ENCODE measurements at regions not wholly inside any gene's neighbourhood (a gene's known extent, or its start where the extent isn't known, plus 50 kb on each side); places are given as distances from the start of the nearest gene placed in this dataset.
"Not testable (repeated sequence)": the region's sequence is repeated elsewhere in the genome, so short reads cannot be mapped to it uniquely, and the experiment has no call there.

GRCh38 chr7:351256-351655, 61.3 kb downstream of the FOXL3 start:
- DNase-seq (ENCODE audit: insufficient read length, low spot score) (no peak), FAIRE-seq (no peak)
- no peak for TF ChIP-seq POLR2A (IDR thresholded peaks at IDR 0.05; ENCODE audit: low read depth, low read length)

- FAIRE-seq (no peak), DNase-seq (ENCODE audit: insufficient read length, low spot score) (no peak)
- no peak for TF ChIP-seq POLR2A (IDR thresholded peaks at IDR 0.05; ENCODE audit: low read depth, low read length)
Observed at GRCh38 chr7:351681-352480, 61.9 kb downstream of the FOXL3 start.

GRCh38 chr7:353746-354325, 63.9 kb downstream of the FOXL3 start:
- FAIRE-seq, result no peak
- DNase-seq (ENCODE audit: insufficient read length, low spot score), result peak; percentile 74
- 0 out of 2 replicates have a peak, but pooled peaks have one; percentile 11 for TF ChIP-seq POLR2A (IDR thresholded peaks at IDR 0.05; ENCODE audit: low read depth, low read length)

DNA sequence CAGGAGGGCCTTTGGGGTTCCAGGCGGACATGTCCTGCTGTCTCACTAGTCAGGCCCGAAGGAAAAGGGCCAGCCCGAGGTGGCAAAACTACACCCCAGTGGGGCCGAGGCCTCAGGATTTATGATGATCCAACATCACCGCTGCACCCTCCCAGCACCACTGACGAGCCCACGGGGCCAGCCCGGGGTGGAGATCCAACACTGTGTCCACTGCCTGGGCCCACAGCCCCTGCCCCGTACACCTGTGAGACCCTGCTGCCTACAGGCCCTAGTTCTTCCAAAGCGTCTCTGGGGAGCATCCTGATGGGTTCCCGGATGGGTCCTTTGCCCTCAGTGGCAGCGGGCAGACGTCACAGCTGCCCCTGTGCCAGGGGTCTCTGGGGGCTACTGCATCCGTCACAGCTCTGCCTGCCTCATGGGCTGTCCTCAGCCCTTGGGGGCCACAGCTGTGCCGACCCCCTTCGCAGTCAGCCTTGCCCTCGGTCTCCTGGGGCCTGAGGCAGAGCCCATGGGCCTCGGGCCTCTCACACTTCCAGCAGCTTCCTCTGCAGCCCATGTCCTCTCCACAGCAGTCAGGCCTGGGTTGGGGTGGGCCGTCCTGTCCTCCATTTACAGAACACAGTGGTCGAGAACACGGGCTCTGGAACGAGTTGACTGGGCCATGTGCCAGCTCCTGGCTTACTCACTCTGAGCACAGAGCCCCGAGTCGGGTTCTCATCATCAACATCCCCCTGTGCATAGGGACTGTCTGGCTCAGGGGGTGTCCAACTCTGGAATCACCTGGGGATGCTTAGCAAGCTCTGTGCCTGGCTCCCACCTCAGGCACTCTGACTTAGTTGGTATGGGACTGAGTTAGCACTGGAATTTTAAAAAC, 64.9 kb downstream of the FOXL3 start:
- TF ChIP-seq POLR2A (IDR thresholded peaks at IDR 0.05; ENCODE audit: low read depth, low read length), result no peak
- no peak for DNase-seq (ENCODE audit: insufficient read length, low spot score)
- no peak for FAIRE-seq

DNA sequence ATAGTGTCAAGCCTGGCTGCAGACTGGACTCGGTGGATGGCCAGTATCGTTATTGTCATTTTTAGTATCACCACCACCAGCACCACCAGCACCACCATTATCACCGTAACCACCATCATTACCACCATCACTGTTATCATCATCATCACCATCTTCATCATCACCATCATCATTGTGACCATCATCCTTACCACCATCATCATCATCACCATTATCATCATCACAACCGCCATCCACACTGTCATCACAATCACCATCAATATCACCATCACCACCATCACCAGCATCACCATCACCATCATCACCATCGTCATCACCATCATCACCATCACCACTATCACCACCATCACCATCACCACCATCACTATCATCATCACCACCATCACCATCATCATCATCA, 65.6 kb downstream of the FOXL3 start:
- TF ChIP-seq POLR2A (IDR thresholded peaks at IDR 0.05; ENCODE audit: low read depth, low read length), result no peak
- DNase-seq (ENCODE audit: insufficient read length, low spot score) (no peak), FAIRE-seq (no peak)

- FAIRE-seq (no peak), DNase-seq (ENCODE audit: insufficient read length, low spot score) (no peak)
- no peak for TF ChIP-seq POLR2A (IDR thresholded peaks at IDR 0.05; ENCODE audit: low read depth, low read length)
Observed at GRCh38 chr7:356087-356486, 66.1 kb downstream of the FOXL3 start.

GRCh38 chr7:356691-357462, 66.9 kb downstream of the FOXL3 start:
- no peak for TF ChIP-seq POLR2A (IDR thresholded peaks at IDR 0.05; ENCODE audit: low read depth, low read length)
- FAIRE-seq (no peak), DNase-seq (ENCODE audit: insufficient read length, low spot score) (no peak)

GRCh38 chr7:357531-358209, 67.7 kb downstream of the FOXL3 start:
- TF ChIP-seq POLR2A (IDR thresholded peaks at IDR 0.05; ENCODE audit: low read depth, low read length), result no peak
- DNase-seq (ENCODE audit: insufficient read length, low spot score) (no peak), FAIRE-seq (no peak)

- no peak for DNase-seq (ENCODE audit: insufficient read length, low spot score)
- no peak for TF ChIP-seq POLR2A (IDR thresholded peaks at IDR 0.05; ENCODE audit: low read depth, low read length)
- no peak for FAIRE-seq
Observed at GRCh38 chr7:358352-358751, 68.4 kb downstream of the FOXL3 start.

DNA sequence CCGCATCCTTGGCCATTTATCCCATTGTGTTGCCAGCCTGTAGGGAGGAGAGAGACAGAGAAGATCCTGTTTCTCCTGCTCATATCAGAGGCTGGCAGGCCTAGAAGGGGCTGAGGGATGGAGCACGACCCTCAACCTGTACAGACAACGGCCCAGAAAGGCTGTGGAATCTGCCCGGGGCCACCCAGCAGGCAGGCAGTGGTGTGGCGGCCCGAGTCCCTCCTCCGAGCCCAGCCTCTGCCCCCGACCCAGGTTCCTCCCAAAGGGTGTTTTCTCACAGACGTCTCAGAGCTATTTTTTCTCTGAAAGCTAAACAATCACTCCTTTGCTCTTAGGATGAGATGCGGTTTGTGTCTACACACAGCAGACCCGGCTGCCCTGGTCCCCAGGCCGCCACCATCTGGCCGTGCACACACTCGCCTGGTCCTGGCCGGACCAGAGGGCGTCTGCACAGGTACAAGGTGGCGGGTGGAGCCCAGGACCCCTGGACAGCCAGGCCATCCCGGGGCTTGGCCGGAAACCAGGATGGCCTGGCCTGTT, 69.3 kb downstream of the FOXL3 start:
- DNase-seq (ENCODE audit: insufficient read length, low spot score) (no peak), FAIRE-seq (no peak)
- TF ChIP-seq POLR2A (IDR thresholded peaks at IDR 0.05; ENCODE audit: low read depth, low read length), result no peak

DNA sequence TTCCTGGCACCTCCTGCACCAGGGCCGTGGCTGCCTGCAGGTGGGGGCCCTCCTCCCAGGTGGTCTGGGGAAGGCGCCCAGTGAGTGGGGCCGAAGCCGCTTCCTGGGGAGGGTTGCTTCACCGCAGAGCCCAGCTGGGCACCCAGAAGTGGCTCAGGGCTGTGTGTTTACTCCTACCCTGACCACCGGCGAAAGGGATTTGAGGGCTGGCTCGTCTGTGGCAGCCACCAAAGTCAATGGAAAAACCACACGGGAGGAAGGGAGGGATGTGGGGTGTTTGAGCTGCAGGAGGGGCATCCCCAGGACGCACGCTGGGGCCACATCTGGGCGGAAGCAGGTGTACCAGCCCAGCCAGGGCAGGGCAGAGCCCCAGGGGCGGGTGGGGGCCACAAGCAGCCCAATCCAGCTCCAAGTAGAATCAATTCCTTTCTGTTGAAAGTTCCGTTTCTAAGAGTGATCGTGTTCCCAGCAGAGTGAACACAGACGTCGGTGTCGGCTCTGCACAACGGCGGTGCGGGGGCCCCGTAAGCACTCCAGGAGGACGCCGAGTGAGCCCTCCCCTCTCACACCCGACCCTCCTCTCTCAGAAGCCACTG, 69.9 kb downstream of the FOXL3 start:
- FAIRE-seq (no peak), DNase-seq (ENCODE audit: insufficient read length, low spot score) (no peak)
- no peak for TF ChIP-seq POLR2A (IDR thresholded peaks at IDR 0.05; ENCODE audit: low read depth, low read length)

- DNase-seq (ENCODE audit: insufficient read length, low spot score) (no peak), FAIRE-seq (no peak)
- TF ChIP-seq POLR2A (IDR thresholded peaks at IDR 0.05; ENCODE audit: low read depth, low read length), result no peak
Observed at GRCh38 chr7:360454-361100, 70.6 kb downstream of the FOXL3 start.

- not testable (repeated sequence) for DNase-seq (ENCODE audit: insufficient read length, low spot score); FAIRE-seq
Observed at GRCh38 chr7:361182-361581, 71.2 kb downstream of the FOXL3 start.
